ENCODE measurements at regions not wholly inside any gene's neighbourhood (a gene's known extent, or its start where the extent isn't known, plus 50 kb on each side); places are given as distances from the start of the nearest gene placed in this dataset.

GRCh38 chr18:65411061-65411460 is 339.8 kb upstream of the CDH7 start:
- no peak for DNase-seq (ENCODE audit: low spot score)

- no peak for DNase-seq (ENCODE audit: low spot score)
Observed at GRCh38 chr18:65409261-65409660, 341.6 kb upstream of the CDH7 start.

GRCh38 chr18:65403534-65403933 is 347.3 kb upstream of the CDH7 start:
- DNase-seq (ENCODE audit: low spot score) = no peak

- no peak for DNase-seq (ENCODE audit: low spot score)
Observed at GRCh38 chr18:65399091-65399490, 351.7 kb upstream of the CDH7 start.

DNA sequence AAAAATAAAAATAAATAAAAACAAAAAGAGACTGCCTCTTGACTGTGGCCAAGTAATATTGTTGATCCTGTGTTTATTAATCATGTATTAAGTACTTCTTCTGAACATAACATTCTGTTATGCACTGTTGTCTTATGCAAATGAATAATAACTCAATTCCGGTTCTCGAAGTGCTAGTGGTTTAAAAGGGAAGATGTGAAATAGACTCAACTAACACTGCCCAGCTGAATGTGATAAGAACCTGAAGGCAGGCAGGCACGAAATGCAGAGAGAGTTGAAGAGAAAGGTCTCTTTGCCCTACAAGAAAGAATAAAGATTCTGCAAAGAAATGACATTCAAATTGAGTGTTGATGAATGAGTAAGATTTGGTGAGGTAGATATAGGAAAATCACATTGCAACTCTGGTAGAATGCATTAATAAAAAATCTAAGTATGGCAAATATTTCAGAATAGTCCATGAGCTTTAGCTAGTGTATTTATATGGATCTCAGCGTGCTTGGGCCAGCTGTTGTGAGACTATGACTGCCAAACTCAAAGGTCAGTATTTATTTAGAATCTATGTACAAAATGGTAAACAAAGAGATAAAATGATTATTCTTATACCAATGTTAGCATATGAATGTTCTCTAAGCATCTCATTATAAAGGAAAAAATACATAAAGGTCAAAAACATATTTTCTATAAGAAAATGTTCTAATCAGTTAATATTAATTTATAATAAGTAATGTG is 352.3 kb upstream of the CDH7 start:
- DNase-seq (ENCODE audit: low spot score) = no peak

DNA sequence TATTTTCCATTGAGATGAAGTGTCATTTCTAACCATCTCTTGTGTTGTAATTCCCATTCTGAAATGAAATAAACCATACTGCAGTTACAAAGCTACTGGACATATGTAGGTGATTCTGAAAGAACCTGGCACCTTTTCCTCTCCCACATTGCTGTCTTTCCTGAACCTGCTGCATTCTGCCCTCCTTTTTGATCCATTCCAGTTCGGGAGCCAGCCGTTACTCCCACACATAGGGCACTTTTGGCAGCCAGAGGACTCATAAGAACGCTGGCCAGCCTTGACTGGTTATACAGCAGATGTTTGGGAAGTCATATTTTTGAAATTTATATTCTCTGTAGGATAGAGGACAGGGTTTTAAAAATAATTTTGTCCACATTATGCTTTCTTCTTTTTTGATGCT is 369.8 kb upstream of the CDH7 start:
- no peak for DNase-seq (ENCODE audit: low spot score)

- DNase-seq (ENCODE audit: low spot score) = no peak
Observed at GRCh38 chr18:65380571-65380970, 370.2 kb upstream of the CDH7 start.

DNA sequence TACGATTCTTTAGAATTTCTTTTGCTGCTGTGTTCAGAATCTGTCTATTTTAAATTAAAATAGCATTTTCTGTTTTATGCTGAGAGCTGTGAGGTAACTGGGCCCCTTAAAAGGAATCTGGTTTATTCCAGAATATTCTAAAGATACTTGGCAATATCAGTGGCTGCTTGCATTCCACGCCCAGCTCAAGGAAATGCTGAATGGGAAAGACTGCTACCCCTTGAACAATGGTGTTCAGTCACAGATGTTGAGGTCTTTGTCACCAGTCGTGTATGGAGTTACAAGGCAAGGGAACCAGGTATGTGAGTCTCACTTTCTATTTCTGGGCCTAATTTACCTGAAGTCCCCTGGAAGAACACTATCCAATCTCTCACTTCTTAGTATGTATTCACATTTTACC is 377.9 kb upstream of the CDH7 start:
- DNase-seq (ENCODE audit: low spot score) = no peak

DNA sequence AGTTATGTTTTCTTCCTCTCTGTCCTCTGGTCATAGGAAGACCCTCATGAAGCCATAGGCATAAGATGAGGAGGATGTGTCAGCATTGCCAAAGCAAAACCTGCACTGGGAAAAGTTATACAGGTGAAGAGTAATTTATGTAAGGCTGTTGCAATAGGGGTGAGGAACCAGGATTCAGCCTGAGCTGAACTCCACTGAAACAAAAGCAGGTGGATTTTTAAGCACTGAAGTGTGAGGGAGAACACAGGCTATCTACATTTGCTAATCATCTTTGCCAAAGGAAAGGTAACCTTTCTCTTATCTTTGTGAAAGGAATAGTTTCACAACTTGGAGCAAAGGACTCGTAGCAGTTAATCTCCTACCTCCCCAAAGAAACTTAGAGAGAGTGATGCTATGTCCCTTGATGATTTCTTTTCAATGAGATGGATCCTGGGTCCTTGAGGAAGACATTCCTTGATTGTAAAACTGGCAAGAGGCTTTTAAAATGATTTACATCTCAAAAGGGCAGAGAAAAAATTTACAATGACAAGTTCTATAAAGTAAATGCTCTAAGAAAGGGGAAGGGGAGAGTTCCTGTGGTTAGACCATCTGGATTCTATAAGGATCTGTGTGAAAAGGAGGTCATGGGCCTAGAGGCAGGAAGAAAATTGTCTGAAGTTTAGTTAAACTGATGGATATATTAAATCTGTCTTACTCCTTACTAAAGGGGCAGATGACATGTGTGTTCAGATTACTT is 385.4 kb upstream of the CDH7 start:
- no peak for DNase-seq (ENCODE audit: low spot score)

DNA sequence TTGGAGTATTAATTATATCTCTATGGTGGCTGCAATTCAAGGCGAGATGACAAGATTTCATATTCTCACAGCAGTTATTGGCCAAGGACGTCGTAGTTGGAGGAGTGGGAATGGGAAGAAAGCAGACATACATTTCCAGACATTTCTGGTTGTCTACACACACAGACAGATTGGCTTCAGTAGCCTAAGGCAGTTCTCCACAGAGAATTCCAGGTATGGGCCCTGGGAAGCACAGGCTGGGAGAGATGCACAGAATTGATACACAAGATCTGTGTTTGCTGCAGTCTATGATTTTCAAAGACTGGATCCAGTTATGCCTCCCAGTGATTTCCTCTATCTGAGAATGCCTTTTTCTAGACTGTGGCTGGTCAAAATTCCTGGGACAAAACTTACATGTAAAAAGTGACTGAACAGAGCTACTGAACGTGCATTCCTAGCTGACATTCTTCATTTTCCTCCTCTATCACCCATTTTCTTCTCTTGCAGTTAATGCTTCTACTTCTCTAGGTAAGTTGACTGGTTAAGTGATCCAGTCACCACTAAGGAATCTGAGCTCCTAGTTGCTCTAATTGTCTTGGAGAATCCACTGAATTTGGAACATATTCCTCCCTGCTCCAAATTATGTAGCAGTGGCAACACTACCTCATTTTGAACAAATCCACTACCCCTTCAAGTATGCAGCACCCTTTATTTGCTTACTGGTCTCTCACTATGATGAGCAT is 386.7 kb upstream of the CDH7 start:
- no peak for DNase-seq (ENCODE audit: low spot score)

DNA sequence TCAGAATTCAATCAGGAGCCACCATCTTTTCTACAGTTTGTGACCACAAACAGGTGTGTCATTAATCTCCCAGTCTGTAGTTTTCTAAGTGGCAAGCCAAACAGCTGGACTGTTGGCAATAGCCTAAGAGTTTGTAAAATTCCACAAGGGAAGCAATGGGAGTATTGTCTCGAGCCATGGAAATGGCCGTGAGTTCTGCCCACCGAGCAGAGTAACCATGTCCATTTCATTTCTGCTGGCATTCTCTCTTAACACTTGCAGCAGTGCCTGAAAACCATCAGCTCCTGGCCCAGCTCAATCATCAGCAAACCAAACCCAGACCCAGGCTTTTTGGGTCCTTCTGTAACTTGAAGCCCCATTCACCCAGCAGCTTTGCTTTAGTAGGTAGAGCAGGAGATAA is 387.8 kb upstream of the CDH7 start:
- no peak for DNase-seq (ENCODE audit: low spot score)

GRCh38 chr18:65359479-65359878 is 391.3 kb upstream of the CDH7 start:
- no peak for DNase-seq (ENCODE audit: low spot score)

GRCh38 chr18:65358306-65358705 is 392.5 kb upstream of the CDH7 start:
- no peak for DNase-seq (ENCODE audit: low spot score)

DNA sequence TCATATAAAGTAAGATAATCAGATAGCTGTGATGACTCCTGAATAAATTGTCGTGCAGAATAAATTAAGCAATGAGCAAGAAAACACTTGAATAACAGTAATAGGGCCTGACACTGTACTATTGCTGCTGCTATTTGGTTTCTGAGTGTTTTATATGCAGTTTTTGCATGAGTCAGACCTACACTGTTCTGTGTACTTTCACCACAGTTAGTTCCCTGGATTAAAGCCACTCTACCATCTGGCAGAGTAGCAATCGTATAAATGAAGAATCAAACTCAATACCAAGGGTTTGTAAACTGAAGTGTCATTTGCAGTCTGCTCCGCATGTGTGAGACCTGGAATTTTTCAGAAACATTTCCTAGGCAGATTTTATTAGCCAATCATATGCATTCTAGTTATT is 398.6 kb upstream of the CDH7 start:
- DNase-seq (ENCODE audit: low spot score) = no peak

DNA sequence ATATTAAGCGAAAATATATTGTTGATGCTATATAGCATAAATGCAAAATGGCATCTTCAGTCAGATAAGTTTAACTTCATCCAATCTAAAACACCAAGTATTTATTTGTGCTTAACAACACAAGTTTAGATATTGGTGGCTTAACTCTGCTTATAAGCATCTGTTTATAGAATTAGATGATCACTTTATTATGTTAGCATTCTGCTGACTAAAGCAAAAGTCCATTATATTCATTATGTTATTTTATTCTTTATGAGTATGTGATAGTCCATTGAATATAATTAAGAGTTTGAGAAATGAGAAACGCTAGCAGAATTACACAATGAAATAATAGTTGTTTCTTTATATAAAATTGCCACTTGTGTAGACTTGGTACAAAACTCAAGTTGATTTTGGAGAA is 401.2 kb upstream of the CDH7 start:
- DNase-seq (ENCODE audit: low spot score) = no peak

DNA sequence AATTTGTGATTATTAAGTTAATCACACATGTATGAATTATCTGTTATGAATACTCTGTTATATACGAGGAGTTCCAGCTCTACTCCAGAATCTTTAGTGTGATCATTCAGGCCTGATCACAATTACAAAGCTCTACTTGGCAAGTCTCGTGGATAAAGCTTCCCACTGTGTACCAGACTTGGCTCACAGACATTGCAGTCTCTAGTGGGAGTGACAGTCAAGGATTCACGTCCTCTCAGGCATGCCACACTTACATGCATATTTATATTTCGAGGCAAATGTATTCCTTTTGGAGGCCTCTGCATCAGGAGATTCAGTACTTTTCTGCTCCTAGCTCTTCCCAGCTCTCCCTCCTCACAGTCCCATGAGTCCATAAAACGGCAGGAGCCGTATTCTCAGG is 403.4 kb upstream of the CDH7 start:
- DNase-seq (ENCODE audit: low spot score) = no peak

- DNase-seq (ENCODE audit: low spot score) = no peak
Observed at GRCh38 chr18:65346086-65346485, 404.7 kb upstream of the CDH7 start.

- no peak for DNase-seq (ENCODE audit: low spot score)
Observed at GRCh38 chr18:65343571-65343970, 407.2 kb upstream of the CDH7 start.

DNA sequence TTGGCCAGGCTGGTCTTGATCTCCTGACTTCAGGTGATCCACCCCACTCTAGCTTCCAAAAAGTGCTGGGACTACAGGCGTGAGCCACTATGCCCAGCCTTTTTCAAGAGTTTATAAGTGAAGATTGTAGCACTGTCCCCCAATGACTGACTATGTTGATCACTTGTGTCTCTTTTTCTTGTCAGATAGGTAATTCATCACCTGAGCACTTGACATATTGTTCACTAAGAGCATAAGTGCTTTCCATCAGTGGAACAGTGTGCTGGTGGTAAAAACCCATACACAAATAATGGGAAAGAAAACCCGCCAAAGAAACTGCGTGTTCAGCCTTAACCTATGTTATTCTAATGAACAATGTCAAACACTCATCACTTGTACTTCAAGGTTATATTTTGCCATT is 414.4 kb upstream of the CDH7 start:
- DNase-seq (ENCODE audit: low spot score) = no peak

GRCh38 chr18:65329010-65329409 is 421.8 kb upstream of the CDH7 start:
- DNase-seq (ENCODE audit: low spot score) = no peak

GRCh38 chr18:65326805-65327204 is 424.0 kb upstream of the CDH7 start:
- DNase-seq (ENCODE audit: low spot score) = no peak

DNA sequence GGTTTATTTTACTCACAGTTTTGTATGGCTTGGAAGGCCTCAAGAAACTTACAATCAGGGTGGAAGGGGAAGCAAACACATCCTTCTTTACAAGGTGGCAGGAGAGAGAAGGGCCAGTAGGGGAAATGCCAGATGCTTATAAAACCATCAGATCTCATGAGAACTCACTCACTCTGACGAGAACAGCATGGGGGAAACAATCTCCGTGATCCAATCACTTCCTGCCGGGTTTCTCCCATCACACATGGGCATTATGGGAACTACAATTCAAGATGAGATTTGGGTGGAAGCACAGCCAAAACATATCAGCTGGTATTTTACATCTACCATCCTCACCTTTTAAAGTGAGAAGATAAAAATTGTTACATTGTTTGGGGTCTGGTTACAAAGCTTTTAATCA is 427.9 kb upstream of the CDH7 start:
- DNase-seq (ENCODE audit: low spot score) = no peak

GRCh38 chr18:65298422-65298821 is 452.4 kb upstream of the CDH7 start:
- DNase-seq (ENCODE audit: low spot score) = no peak
